GM10248 (cell line): ENCODE measurements at regions not wholly inside any gene's neighbourhood (a gene's known extent, or its start where the extent isn't known, plus 50 kb on each side); places are given as distances from the start of the nearest gene placed in this dataset.

Experiments used
- CTCF ChIA-PET: fragments of 300-600 bp; sonication (Branson Sonifier 250); formaldehyde crosslinking; extraction: SDS; loops from one replicate; lab custom pipeline; 2021; ENCODE audit warnings: antibody characterized with exemption; lab: Yijun Ruan, JAX
- POLR2A ChIA-PET: fragments of 350-650 bp; sonication (Branson Sonifier 250); formaldehyde crosslinking; extraction: SDS; loops from one replicate; lab custom pipeline; 2020; ENCODE audit warnings: antibody characterized with exemption; lab: Yijun Ruan, JAX
- DNase-seq: peaks from one replicate; pipeline ENCODE4 v3.0.0; 2012; ENCODE audit errors: extremely low spot score
- TF ChIP-seq, protein P1 (sequence below): IDR thresholded peaks from 2 replicates; pipeline ENCODE4 v1.5.1; 2012; ENCODE audit warnings: mild to moderate bottlenecking, low read depth; ENCODE audit errors: extremely low read depth, missing control alignments, control extremely low read depth

DNA sequence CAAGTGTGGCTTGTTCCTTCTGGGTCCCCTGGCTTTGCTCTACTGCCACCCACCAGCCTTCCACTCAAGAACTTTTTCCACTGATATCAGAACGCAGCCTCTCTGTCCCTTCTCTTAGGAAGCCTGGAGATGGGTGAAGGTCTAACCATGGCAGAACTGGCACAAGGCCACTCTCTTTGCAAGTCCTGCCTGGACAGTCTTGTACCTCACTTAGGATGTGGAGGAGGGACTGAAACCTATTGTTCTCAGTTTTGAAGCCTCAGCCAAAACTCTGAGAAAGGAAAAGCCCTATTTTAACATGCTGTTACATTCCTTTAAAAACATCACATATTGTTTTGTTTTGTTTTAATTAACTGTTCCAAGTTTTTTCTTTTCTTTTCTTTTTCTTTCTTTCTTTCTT is 58.9 kb upstream of the NCOA1 start:
- POLR2A ChIA-PET, result no interaction called here
- no peak for DNase-seq

DNA sequence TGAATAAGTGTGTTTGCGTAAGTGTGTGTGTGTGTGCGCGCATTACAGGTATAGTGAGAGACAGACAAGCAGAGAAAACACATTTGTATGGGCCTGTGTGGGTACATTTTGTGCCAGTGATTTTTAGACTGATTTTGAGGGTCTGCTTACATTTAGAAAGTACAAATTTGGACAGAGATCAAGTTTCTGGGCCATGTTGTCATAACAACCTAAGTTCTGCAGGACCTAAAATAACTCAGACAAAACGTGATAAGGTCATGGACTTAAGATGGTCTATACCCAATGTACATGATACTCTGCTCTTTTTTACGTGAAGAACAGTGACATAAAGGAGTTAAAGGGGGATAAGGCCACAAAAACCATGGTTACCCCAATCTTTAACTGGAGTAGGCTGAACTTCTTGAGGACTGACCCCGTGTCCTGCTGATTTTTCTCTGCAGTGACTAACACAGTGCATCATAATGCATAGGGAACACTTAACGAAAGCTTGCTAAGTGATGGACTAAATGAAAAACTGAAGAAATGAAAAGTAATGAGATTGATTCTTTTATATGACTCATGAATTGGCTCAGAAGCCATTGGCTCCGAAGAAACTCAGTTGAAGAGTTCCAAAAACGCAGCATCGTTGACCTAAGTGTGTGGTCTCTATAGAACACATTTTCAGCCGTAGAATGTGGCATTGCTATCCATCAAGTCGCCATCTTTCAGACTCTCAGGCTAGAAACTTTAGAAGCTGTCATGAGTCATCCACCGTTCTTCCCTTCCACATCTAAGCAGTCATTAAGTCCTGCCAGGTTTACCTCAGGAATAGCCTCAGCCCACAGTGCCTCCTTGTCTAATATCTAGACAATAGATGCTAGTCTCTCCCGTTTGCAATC is 61.6 kb upstream of the NCOA1 start:
- no peak for DNase-seq
- POLR2A ChIA-PET, result no interaction called here
- TF ChIP-seq, protein P1, sequence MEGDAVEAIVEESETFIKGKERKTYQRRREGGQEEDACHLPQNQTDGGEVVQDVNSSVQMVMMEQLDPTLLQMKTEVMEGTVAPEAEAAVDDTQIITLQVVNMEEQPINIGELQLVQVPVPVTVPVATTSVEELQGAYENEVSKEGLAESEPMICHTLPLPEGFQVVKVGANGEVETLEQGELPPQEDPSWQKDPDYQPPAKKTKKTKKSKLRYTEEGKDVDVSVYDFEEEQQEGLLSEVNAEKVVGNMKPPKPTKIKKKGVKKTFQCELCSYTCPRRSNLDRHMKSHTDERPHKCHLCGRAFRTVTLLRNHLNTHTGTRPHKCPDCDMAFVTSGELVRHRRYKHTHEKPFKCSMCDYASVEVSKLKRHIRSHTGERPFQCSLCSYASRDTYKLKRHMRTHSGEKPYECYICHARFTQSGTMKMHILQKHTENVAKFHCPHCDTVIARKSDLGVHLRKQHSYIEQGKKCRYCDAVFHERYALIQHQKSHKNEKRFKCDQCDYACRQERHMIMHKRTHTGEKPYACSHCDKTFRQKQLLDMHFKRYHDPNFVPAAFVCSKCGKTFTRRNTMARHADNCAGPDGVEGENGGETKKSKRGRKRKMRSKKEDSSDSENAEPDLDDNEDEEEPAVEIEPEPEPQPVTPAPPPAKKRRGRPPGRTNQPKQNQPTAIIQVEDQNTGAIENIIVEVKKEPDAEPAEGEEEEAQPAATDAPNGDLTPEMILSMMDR, result no peak
- CTCF ChIA-PET, result no interaction called here

More for the DNA sequence above, 58.9 kb upstream of the NCOA1 start:
- CTCF ChIA-PET, result interaction anchor here (2.3 to 9.0 kb wide), 2 partner anchors 11 to 22 kb away, joined by 8 to 56 read pairs; no protein-coding TSS in a partner anchor
- TF ChIP-seq, protein P1, result no peak

DNA sequence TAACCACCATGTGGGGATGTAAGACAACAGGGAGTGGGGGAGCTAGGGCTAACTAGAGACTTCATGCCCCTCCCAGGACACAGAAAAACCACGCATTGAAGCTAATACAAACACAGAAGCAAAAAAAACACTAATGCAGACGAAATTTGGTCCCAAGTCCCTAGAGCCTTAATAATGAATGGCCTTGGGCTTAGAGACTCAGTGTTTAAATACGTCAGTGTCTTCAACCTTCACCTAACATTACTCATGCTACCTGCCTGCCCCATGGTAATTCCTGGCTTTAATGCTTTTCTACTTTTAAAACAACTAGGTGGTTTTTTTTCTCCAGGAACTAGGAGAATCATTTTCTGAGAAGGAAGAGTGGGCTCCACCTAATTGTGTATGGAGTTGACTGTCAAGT is 64.1 kb upstream of the ITSN2 start:
- no peak for DNase-seq
- ChIA-PET CTCF (interaction anchor here (1.1 to 11.4 kb wide), 2 partner anchors 14 to 403 kb away, joined by 3 to 102 read pairs; no protein-coding TSS in a partner anchor), POLR2A (no interaction called here)
- TF ChIP-seq, protein P1, result no peak

DNA sequence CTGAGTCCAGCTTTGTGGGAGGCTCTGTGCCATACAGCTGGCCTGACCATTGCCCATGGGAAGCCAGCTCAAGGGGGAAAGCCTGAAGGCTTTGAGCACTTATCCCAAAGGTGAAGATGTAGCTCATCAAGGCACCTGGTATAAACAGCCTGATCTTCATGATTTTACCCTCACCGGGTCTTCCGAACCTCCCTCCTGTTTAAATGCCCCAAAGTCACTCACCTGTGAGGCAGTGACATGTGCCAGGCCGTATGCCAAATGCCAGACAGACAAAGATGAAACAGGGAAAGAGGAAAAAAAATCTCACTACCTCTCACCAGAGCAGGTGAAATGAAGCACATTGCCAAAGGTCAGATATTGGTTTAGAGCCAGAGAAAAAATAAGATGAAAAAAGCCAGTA is 62.8 kb upstream of the ITSN2 start:
- TF ChIP-seq, protein P1, result no peak
- ChIA-PET CTCF (interaction anchor here (1.0 to 11.4 kb wide), 13 partner anchors 11 to 773 kb away, joined by 3 to 102 read pairs (median 5); no protein-coding TSS in a partner anchor), POLR2A (no interaction called here)
- no peak for DNase-seq

DNA sequence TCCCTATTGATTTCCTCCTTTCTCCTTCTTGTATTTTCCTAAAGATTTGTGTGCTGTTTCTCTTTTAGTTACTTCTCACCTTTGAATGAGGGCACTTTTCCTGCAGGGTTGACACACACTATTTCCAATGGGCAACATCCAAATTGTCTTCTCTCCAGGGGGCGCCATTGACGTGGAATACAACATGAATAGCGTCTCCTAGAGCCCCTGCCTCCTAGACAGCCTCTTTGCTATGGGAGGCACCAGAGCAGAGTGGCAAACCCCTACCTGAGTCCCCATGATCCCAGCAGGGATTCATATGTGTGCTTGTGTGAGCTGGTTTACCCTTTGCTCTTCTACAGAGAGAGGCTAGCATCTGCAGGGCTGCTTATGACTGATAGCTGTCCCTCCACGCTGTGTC is 61.3 kb upstream of the ITSN2 start:
- POLR2A ChIA-PET, result no interaction called here
- CTCF ChIA-PET, result interaction anchor here (0.7 to 11.4 kb wide), 17 partner anchors 12 to 775 kb away, joined by 3 to 102 read pairs (median 4); no protein-coding TSS in a partner anchor
- TF ChIP-seq, protein P1, result peak; percentile 48
- peak; percentile 52 for DNase-seq

DNA sequence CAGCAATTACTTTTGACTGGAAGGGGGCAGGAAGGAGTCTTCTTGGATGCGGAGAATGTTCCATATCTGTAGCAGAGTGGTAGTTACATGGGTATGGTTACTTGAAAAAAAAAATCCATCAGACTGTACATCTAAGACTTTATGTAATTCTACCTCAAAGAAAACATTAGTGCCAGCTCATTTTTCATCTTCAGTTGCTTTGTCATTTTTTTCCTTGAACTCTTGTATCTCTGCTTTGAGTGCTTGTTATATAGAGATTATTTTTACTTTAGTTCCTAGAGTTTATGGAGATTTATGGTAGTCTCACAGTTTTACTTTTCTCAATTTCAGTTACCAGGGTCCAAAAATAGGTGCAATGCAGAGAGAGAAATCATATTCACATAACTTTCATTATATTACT is 60.0 kb upstream of the ITSN2 start:
- TF ChIP-seq, protein P1, result no peak
- POLR2A ChIA-PET, result no interaction called here
- no peak for DNase-seq
- CTCF ChIA-PET, result interaction anchor here (1.1 to 11.4 kb wide), 4 partner anchors 8 to 708 kb away, joined by 3 to 102 read pairs (median 30); no protein-coding TSS in a partner anchor
